Cardiac fibroblast (primary cell): ENCODE measurements at regions not wholly inside any gene's neighbourhood (a gene's known extent, or its start where the extent isn't known, plus 50 kb on each side); places are given as distances from the start of the nearest gene placed in this dataset.

Experiments used
- DNase-seq, 2 donors: peaks; one replicate each; pipeline versions ENCODE4 v3.0.0 to v3.0.0-alpha.2; 2010; ENCODE audit warnings: low read depth in 2 of 2
- H3K4me3 ChIP-seq, 2 donors: replicated peaks in 1 of 2; 1 replicate in 1 of 2; 2 replicates in 1 of 2; pipeline ENCODE4 v1.5.1; 2011; ENCODE audit warnings: low read depth in 2 of 2, low read length in 2 of 2, mild to moderate bottlenecking in 2 of 2, moderate library complexity in 1 of 2
- CTCF ChIP-seq: IDR thresholded peaks from one replicate; pipeline ENCODE4 v1.5.1; 2011; ENCODE audit warnings: low read depth, mild to moderate bottlenecking, low read length, inconsistent platforms

- TF ChIP-seq CTCF: no peak
- H3K4me3 ChIP-seq: no peak overlapping the region
- no peak for DNase-seq
These were observed 715.7 kb downstream of the KCTD8 start for GRCh38 chr4:43732829-43733426.

- no peak for DNase-seq
- H3K4me3 ChIP-seq: no peak overlapping the region
- no peak for TF ChIP-seq CTCF
These were observed 706.5 kb downstream of the KCTD8 start for GRCh38 chr4:43742083-43742482.

DNA sequence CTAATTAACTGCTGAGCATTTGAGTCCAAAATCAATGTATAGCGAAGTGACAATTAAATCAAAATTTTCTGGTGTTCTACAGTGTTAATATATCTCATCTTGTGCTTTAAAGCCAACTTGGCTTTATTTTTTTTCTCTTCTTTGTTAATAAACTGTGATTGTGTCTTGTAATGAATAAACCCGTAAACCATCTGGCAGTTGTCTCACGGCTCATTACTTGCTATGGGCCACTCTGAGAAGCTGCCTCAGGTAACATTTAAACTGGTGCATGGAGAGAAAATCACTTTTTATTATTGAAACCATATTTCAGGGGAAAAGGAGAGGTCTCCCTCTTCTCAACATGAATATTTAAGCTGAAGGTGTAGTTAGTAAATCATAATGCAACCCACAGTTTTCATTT, 694.0 kb downstream of the KCTD8 start:
- TF ChIP-seq CTCF: no peak
- DNase-seq: no peak
- H3K4me3 ChIP-seq: no peak overlapping the region

GRCh38 chr4:43757147-43757546, 691.5 kb downstream of the KCTD8 start:
- no peak overlapping the region for H3K4me3 ChIP-seq
- no peak for TF ChIP-seq CTCF
- no peak for DNase-seq

DNA sequence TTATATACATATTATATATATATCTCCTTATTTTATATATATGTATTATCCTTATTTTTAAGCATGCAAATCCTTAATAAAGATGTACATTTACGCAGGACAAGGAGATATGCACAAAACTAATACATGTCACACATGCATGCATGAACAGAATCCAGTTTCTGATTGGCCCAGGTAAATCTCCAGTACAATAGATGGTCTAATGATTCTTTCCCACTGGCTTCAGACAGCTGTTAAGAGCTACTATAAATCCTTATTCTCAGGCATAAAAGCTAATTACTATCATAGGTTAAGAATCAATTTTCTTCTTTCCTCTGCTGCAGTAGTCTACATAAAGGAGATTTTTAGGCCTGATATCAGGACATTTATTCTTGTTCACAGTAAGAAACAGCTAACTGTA, 689.8 kb downstream of the KCTD8 start:
- no peak for TF ChIP-seq CTCF
- H3K4me3 ChIP-seq: no peak overlapping the region
- no peak for DNase-seq

GRCh38 chr4:43763029-43763610, 685.5 kb downstream of the KCTD8 start:
- DNase-seq: no peak
- H3K4me3 ChIP-seq: no peak overlapping the region
- no peak for TF ChIP-seq CTCF

DNA sequence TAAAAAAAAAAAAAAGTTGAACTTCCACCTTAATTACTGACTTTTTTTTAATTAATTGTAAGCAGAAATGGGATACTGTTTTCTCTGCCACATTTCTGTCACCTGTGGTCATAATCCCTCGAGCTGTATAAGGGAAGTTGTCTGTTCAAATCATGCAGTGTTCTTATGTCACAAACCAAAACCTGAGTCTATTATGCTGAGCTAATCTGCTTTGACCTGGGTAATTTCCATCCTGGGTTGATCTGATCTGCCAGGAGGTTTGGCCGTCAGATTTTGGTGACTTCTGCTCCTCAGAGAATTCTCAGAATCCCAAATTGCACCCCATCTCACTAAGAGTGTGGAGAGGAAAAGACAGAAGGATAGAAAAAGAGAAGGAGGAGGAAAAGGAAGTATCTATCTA, 683.1 kb downstream of the KCTD8 start:
- no peak for DNase-seq
- no peak overlapping the region for H3K4me3 ChIP-seq
- no peak for TF ChIP-seq CTCF
